ENCODE measurements at regions not wholly inside any gene's neighbourhood (a gene's known extent, or its start where the extent isn't known, plus 50 kb on each side); places are given as distances from the start of the nearest gene placed in this dataset.

DNA sequence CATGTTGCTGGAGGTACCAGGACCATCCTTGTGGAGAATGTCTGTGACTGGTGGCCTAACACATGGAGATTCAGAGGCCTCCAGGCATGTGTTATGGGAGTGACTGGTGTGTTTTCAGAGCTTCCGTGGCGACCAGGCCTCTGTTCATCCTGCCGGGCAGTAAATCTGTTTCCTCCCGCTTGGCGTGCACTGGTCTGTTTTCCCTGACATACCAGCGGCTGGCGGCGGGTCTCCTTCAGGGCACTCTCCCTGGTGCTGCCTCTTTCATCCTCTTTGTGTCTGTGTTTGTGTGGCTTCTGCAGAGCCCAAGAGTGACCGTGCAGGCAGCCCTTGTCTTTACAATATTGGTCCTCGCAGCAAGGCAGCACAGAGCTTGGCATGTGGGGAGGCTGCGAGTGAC lies 385.1 kb upstream of the MKI67 start:
- no TSS peak for BruUV-seq (replicated peaks)
- DNase-seq (no peak), ATAC-seq (no peak)
- no peaks in the 10 kb centered on the region for H3K79me2 ChIP-seq (ENCODE audit: low read length)
- no peak overlapping the region for H3K9ac ChIP-seq (ENCODE audit: low read length)
- no peaks in the 10 kb centered on the region for H3K36me3 ChIP-seq (ENCODE audit: low read depth, low read length)
- no peaks in the 10 kb centered on the region for H3F3A ChIP-seq (ENCODE audit: low read length, unreplicated experiment)
- no peaks in the 10 kb centered on the region for H3K9me2 ChIP-seq (replicated peaks; ENCODE audit: low read length)
- POLR2A ChIA-PET (ENCODE audit: unreplicated experiment), result no interaction called here
- no peak overlapping the region for H3K4me3 ChIP-seq (ENCODE audit: low read length)
- H3K27ac ChIP-seq (ENCODE audit: low read length), result no peak overlapping the region
- no peaks in the 10 kb centered on the region for H3K27me3 ChIP-seq (ENCODE audit: low read length)
- H2AFZ ChIP-seq (ENCODE audit: low read length), result no peak overlapping the region
- intact Hi-C loops (cut with micrococcal nuclease), result no loop called here
- CTCF ChIA-PET, result no interaction called here
- no peaks in the 10 kb centered on the region for H3K9me3 ChIP-seq (ENCODE audit: low read length)
- no peaks in the 10 kb centered on the region for H4K20me1 ChIP-seq (ENCODE audit: low read length)
- no peaks in the 10 kb centered on the region for H3K4me1 ChIP-seq (ENCODE audit: insufficient read depth, low read length)
- TF ChIP-seq EZH2phosphoT487 (IDR thresholded peaks at IDR 0.05; ENCODE audit: borderline replicate concordance, low read length) (no peak), EZH2 (IDR thresholded peaks at IDR 0.05; ENCODE audit: low read length, unreplicated experiment) (no peak)
- TF ChIP-seq, protein P1, sequence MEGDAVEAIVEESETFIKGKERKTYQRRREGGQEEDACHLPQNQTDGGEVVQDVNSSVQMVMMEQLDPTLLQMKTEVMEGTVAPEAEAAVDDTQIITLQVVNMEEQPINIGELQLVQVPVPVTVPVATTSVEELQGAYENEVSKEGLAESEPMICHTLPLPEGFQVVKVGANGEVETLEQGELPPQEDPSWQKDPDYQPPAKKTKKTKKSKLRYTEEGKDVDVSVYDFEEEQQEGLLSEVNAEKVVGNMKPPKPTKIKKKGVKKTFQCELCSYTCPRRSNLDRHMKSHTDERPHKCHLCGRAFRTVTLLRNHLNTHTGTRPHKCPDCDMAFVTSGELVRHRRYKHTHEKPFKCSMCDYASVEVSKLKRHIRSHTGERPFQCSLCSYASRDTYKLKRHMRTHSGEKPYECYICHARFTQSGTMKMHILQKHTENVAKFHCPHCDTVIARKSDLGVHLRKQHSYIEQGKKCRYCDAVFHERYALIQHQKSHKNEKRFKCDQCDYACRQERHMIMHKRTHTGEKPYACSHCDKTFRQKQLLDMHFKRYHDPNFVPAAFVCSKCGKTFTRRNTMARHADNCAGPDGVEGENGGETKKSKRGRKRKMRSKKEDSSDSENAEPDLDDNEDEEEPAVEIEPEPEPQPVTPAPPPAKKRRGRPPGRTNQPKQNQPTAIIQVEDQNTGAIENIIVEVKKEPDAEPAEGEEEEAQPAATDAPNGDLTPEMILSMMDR (conservative IDR thresholded peaks at IDR 0.05; ENCODE audit: low read depth, low read length), result no peak
- no peak overlapping the region for H3K4me2 ChIP-seq (ENCODE audit: low read length)

DNA sequence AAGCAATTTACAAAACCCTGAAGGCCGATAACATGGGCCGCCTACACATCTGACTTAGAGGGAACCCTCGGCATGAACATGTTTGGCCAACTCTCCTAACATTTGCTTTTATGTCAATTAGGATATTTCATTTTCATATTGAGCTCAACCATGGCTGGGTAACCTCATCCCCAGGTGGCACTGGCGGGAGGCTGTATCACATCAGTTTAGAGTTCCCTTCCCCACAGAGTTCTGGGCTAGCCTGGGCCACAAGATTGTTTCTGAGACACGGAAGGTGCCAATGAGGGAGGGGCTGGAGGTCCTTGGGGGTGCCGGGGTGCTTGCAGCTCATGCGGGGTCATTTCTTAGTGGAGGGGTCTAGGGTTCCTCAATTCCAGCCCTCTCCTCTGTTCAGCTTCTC lies 386.5 kb upstream of the MKI67 start:
- H2AFZ ChIP-seq (ENCODE audit: low read length), result no peak overlapping the region
- H3K79me2 ChIP-seq (ENCODE audit: low read length), result no peaks in the 10 kb centered on the region
- DNase-seq, result no peak
- H4K20me1 ChIP-seq (ENCODE audit: low read length), result no peaks in the 10 kb centered on the region
- H3K9me3 ChIP-seq (ENCODE audit: low read length), result no peaks in the 10 kb centered on the region
- ChIA-PET CTCF (no interaction called here), POLR2A (ENCODE audit: unreplicated experiment) (no interaction called here)
- intact Hi-C loops (cut with micrococcal nuclease), result no loop called here
- H3K27ac ChIP-seq (ENCODE audit: low read length), result no peak overlapping the region
- H3K36me3 ChIP-seq (ENCODE audit: low read depth, low read length), result no peaks in the 10 kb centered on the region
- no peak for ATAC-seq
- H3K4me1 ChIP-seq (ENCODE audit: insufficient read depth, low read length), result no peaks in the 10 kb centered on the region
- no peaks in the 10 kb centered on the region for H3K9me2 ChIP-seq (replicated peaks; ENCODE audit: low read length)
- H3K4me2 ChIP-seq (ENCODE audit: low read length), result no peak overlapping the region
- no peaks in the 10 kb centered on the region for H3F3A ChIP-seq (ENCODE audit: low read length, unreplicated experiment)
- no TSS peak for BruUV-seq (replicated peaks)
- TF ChIP-seq EZH2phosphoT487 (IDR thresholded peaks at IDR 0.05; ENCODE audit: borderline replicate concordance, low read length) (no peak), EZH2 (IDR thresholded peaks at IDR 0.05; ENCODE audit: low read length, unreplicated experiment) (no peak)
- TF ChIP-seq, protein P1 (conservative IDR thresholded peaks at IDR 0.05; ENCODE audit: low read depth, low read length), result no peak
- no peaks in the 10 kb centered on the region for H3K27me3 ChIP-seq (ENCODE audit: low read length)
- H3K9ac ChIP-seq (ENCODE audit: low read length), result no peak overlapping the region
- H3K4me3 ChIP-seq (ENCODE audit: low read length), result no peak overlapping the region

DNA sequence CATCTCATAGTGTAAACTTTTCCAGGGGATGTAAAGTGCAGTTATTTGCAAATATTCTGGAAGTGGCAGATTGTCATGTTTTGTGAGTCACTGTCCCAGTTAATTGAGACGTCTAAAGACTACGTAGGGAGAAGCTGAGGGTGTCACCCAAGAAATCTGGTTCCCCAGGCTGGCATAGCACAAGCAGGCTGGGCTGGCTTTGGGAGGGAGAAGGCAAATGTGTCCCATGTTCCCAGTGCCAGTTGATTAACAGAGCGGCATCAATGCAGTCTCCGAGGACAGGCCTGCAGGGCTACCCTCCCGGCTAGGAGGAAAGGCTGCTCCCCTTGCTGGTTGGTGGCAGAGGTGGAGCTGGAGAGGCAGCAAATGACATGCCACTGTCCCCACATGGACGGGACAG lies 388.3 kb upstream of the MKI67 start:
- no peaks in the 10 kb centered on the region for H4K20me1 ChIP-seq (ENCODE audit: low read length)
- no peak overlapping the region for H3K9ac ChIP-seq (ENCODE audit: low read length)
- TF ChIP-seq, protein P1 (conservative IDR thresholded peaks at IDR 0.05; ENCODE audit: low read depth, low read length), result no peak
- TF ChIP-seq EZH2 (IDR thresholded peaks at IDR 0.05; ENCODE audit: low read length, unreplicated experiment), result no peak
- no peak for TF ChIP-seq EZH2phosphoT487 (IDR thresholded peaks at IDR 0.05; ENCODE audit: borderline replicate concordance, low read length)
- no peak overlapping the region for H2AFZ ChIP-seq (ENCODE audit: low read length)
- H3K9me2 ChIP-seq (replicated peaks; ENCODE audit: low read length), result no peaks in the 10 kb centered on the region
- H3K9me3 ChIP-seq (ENCODE audit: low read length), result no peaks in the 10 kb centered on the region
- H3F3A ChIP-seq (ENCODE audit: low read length, unreplicated experiment), result no peaks in the 10 kb centered on the region
- H3K79me2 ChIP-seq (ENCODE audit: low read length), result no peaks in the 10 kb centered on the region
- ATAC-seq (no peak), DNase-seq (no peak)
- no peaks in the 10 kb centered on the region for H3K27me3 ChIP-seq (ENCODE audit: low read length)
- no peak overlapping the region for H3K4me2 ChIP-seq (ENCODE audit: low read length)
- no TSS peak for BruUV-seq (replicated peaks)
- POLR2A ChIA-PET (ENCODE audit: unreplicated experiment), result no interaction called here
- H3K4me1 ChIP-seq (ENCODE audit: insufficient read depth, low read length), result no peaks in the 10 kb centered on the region
- H3K4me3 ChIP-seq (ENCODE audit: low read length), result no peak overlapping the region
- CTCF ChIA-PET, result no interaction called here
- intact Hi-C loops (cut with micrococcal nuclease), result no loop called here
- no peaks in the 10 kb centered on the region for H3K36me3 ChIP-seq (ENCODE audit: low read depth, low read length)
- H3K27ac ChIP-seq (ENCODE audit: low read length), result no peak overlapping the region

Measured in PC-3 (cell line).